Activated CD4-positive, alpha-beta T cell treated with anti-CD3 and anti-CD28 coated beads, Interleukin-2, amount 50 U/mL, for 48 hours (primary cell): ENCODE measurements at regions not wholly inside any gene's neighbourhood (a gene's known extent, or its start where the extent isn't known, plus 50 kb on each side); places are given as distances from the start of the nearest gene placed in this dataset.
"Not testable (repeated sequence)": the region's sequence is repeated elsewhere in the genome, so short reads cannot be mapped to it uniquely, and the experiment has no call there.

ENCODE experiments used
- DNase-seq, 2 experiments: peaks; one replicate each; pipeline ENCODE4 v3.0.0-alpha.2; 2020

- DNase-seq = no peak
Measured at GRCh38 chr4:160537681-160538080, 1434.8 kb downstream of the RAPGEF2 start.

- DNase-seq = no peak
Measured at GRCh38 chr4:160546201-160546600, 1443.3 kb downstream of the RAPGEF2 start.

GRCh38 chr4:160549951-160550519 is 1447.2 kb downstream of the RAPGEF2 start:
- not testable (repeated sequence) for DNase-seq

GRCh38 chr4:160562661-160563060 is 1459.8 kb downstream of the RAPGEF2 start:
- DNase-seq = no peak

GRCh38 chr4:160563552-160564282 is 1460.8 kb downstream of the RAPGEF2 start:
- no peak for DNase-seq

- DNase-seq = no peak
Measured at GRCh38 chr4:160567634-160568033, 1464.8 kb downstream of the RAPGEF2 start.

DNA sequence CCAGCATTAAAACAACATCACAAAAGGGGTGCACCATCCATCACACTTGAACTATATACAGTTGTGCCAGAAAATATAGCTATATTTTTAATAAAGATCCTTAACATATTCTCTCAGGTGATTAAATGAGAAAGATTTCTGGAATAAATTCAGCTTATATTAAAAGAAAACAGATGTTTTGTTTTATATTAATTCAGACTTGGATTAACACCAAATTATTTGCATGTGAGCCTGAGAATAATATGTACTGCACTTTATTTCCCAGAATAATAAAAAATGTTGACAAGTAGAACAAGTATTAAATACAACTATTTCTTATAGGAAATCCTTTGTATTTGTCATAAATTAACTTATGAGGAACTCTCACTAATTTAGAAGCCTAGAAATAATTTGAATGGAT is 1467.4 kb downstream of the RAPGEF2 start:
- no peak for DNase-seq

DNA sequence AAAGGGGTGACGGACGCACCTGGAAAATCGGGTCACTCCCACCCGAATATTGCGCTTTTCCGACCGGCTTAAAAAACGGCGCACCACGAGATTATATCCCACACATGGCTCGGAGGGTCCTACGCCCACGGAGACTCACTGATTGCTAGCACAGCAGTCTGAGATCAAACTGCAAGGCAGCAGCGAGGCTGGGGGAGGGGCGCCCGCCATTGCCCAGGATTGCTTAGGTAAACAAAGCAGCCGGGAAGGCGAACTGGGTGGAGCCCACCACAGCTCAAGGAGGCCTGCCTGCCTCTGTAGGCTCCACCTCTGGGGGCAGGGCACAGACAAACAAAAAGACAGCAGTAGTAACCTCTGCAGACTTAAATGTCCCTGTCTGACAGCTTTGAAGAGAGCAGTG is 1471.4 kb downstream of the RAPGEF2 start:
- not testable (repeated sequence) for DNase-seq

GRCh38 chr4:160580581-160580980 is 1477.7 kb downstream of the RAPGEF2 start:
- no peak for DNase-seq

DNA sequence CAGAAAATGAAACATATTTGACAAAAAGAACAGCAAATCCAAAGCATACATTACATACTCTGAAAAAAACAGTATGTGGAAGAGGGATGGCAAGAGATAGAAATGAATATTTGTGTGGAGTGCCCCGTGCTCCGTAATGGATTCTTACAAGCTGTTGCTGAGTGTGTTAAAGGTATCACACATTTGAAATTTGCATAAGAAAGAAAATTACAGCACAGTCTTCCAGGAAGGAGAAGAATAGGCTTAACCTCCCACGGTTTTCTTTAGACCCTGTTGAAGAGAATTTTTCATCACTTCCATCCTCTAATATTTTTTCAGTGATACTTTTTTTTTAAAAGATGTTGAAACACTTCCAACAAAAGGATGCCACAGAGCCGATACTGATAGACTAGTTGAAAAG is 1489.4 kb downstream of the RAPGEF2 start:
- DNase-seq = no peak

DNA sequence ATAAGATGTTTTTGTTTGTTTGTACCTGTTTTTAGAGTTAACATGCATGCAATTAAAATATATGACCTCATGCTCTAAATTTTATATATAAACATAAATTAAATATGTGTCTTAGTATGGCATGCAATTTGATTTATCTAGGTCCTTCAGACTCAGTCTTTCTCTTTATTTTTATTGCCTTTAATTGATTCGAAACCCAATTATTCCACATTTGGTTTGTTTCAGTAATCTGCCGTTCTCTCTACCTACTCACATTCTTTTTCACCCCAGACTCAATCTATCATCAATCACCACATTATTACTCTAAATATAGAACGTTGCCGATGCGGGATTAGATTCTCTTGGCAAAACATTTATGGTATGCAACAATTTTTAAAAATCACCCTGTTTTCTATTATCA is 1492.8 kb downstream of the RAPGEF2 start:
- DNase-seq = no peak

GRCh38 chr4:160604541-160604940 is 1501.7 kb downstream of the RAPGEF2 start:
- DNase-seq = no peak

DNA sequence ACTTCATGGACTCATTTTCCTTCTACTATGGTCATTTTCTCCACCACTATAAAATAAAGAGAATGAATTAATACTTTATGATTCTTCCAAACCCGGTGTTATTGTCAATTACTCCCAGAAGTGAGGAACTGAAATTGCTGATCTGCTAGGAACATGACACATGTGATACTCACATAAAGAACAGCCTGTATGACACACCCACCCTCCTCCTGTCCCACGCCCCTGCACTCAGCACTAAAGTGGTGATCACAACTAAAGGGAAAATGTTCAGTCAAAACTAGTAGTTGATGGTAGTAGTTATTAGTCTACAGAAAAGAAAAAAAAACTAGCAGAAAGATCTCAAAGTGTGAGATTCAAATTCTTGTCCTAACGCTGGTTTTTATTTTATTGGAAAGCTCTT is 1508.3 kb downstream of the RAPGEF2 start:
- no peak for DNase-seq

GRCh38 chr4:160631044-160631443 is 1528.2 kb downstream of the RAPGEF2 start:
- DNase-seq = no peak

DNA sequence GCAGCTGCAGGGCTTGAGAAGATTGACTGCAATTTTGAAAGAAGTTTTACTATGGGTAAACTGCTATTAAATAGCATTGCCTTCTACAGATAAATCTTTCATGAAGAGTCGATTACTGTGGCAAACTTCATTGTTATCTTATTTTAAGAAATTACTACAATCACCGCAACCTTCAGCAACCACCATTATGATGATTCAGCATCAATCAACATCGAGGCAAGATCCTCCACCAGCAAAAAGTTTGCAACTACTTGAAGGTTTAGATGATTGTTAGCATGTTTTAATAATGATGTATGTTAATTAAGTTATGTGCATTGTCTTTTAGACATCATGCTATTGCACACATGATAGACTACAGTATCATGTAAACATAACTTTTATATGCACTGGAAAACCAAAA is 1511.0 kb downstream of the FSTL5 start:
- DNase-seq = no peak

GRCh38 chr4:160675550-160675949 is 1488.2 kb downstream of the FSTL5 start:
- no peak for DNase-seq

DNA sequence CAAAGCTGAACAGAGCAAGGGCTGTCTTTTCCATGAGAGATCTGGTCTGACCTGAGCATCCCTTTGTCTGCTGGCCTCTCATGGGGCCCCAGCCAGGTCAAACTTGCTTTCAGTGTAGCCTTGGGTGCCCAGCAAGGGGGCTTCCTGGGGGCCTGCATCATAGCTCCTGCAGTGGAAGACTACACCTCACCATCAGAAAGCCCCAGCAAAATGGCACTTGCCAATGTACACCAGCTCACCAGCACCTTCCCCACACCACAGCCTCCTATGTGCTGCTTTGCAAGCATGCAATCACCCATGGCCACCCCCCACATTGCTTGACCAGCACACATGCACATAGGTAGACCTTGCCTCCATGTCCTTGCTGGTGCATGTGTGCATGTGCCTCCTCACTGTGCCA is 1478.1 kb downstream of the FSTL5 start:
- no peak for DNase-seq

GRCh38 chr4:160701671-160702070 is 1462.1 kb downstream of the FSTL5 start:
- no peak for DNase-seq

DNA sequence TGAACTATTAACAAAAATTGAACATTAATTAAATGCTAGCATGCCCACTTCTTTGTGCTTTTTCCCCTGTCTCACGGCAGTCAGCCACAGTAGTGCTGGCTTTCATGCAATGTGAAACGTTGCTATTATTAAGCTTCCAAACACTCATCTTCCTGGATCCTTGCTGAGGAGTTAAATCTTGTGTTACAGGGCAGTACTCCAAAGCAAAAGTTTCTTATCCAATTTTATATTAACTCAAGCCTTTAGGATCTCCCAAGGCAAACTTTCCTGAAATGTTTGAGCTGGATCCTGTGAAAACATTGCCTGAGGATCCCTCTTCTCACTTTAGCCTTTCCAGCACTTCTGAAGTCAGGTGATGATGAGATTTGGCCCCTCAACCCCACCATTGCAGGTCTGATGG is 1454.8 kb downstream of the FSTL5 start:
- DNase-seq = no peak

GRCh38 chr4:160709546-160709945 is 1454.3 kb downstream of the FSTL5 start:
- DNase-seq = no peak

DNA sequence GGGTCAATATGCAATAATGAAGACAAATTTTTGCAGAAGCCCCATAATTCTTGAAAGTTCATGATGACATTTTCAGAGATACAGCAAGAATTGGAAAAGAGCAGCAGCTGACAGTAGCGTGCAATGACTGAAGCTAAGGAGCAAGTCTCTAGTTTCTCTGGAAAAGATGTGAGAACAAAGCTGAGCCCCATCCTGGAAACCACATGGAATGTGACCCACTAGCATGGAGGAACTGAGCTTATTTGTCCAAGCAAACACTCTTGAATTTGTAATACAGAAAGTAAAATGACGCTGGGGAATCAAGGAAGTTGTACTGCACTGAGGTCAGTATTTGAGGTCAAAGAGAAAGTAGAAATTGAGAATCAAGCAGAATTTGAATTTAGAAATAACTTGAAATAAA is 1447.2 kb downstream of the FSTL5 start:
- DNase-seq = no peak

DNA sequence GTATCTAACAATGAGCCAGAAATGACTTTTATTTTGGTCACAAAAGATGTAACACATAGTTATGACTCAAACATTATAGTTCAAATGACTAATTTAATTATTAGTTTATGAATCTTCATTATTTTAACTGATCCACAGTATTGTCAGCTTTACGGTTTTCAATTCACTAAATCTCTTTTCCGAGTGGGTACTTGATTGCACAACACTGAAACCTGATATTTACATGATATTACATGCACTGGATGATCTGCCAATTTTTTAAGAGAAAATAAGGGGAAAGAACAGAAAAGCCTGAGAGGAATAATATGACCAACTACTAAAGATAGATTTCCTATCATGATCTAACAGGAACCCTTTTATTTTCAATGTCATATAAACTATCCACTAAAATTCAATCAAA is 1446.0 kb downstream of the FSTL5 start:
- no peak for DNase-seq

DNA sequence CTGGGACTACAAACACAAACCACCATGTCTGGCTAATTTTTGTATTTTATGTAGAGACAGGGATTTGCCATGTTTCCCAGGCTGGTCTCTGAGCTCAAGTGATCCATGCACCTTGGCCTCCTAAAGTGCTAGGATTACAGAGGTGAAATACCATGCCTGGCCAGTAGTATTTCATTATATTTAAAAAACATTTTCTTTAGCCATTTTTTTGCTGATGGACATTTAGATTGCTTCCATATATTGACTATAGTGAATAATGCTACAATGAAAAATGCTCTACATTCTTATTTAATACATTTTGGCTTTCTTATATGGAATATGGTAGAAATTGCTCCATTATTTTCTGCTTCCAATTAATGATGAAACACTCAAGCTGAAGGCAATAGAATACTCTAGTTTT is 1439.7 kb downstream of the FSTL5 start:
- DNase-seq = no peak

DNA sequence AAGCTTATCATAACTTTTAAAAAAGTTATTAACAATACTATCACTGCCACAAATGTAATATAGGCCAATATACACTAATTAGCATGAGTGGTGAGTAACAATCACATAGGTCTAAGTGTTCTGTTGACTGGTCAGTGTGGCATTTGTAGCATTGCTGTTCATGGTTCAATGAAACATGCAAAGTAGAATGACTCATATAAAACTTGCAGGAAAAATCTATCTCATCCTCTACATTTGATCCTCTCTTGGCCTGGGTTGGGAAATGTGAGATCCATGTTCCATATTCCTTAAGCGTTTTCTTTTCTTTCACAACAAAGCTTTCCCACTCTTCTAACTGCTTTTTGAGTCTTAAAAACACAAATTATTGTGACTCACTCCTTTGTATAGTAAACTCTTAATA is 1418.7 kb downstream of the FSTL5 start:
- DNase-seq = no peak

DNA sequence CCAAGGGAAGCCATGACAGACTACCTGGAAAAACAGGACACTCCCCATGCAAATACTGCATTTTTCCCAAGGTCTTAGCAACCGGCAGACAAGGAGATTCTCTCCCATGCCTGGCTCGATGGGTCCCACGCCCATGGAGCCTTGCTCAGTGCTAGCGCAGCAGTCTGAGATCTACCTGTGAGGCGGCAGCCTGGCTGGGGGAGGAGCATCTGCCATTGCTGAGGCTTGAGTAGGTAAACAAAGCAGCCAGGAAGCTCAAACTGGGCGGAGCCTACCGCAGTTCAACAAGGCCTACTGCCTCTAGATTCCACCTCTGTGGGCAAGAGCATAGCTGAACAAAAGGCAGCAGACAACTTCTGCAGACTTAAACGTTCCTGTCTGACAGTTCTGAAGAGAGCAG is 1417.2 kb downstream of the FSTL5 start:
- not testable (repeated sequence) for DNase-seq
